Osteocyte (in vitro differentiated cells): ENCODE measurements at regions not wholly inside any gene's neighbourhood (a gene's known extent, or its start where the extent isn't known, plus 50 kb on each side); places are given as distances from the start of the nearest gene placed in this dataset.

ENCODE experiments used
- DNase-seq: peaks from one replicate; pipeline ENCODE4 v3.0.0; 2021; ENCODE audit warnings: mixed read lengths; ENCODE audit not compliant: unreplicated experiment; ENCODE audit errors: extremely low spot score
- H3K27ac Mint-ChIP-seq: one replicate; pipeline ENCODE4 v1.8.0; 2021; ENCODE audit warnings: mild to moderate bottlenecking, mixed read lengths; ENCODE audit not compliant: unreplicated experiment
- H3K27me3 Mint-ChIP-seq: one replicate; pipeline ENCODE4 v1.8.0; 2021; ENCODE audit warnings: mixed read lengths; ENCODE audit not compliant: unreplicated experiment
- H3K36me3 Mint-ChIP-seq: one replicate; pipeline ENCODE4 v1.8.0; 2021; ENCODE audit warnings: mixed read lengths; ENCODE audit not compliant: unreplicated experiment
- H3K4me1 Mint-ChIP-seq: one replicate; pipeline ENCODE4 v1.8.0; 2021; ENCODE audit warnings: mixed read lengths; ENCODE audit not compliant: unreplicated experiment
- H3K4me3 Mint-ChIP-seq: one replicate; pipeline ENCODE4 v1.8.0; 2021; ENCODE audit warnings: mild to moderate bottlenecking, moderate library complexity, mixed read lengths; ENCODE audit not compliant: unreplicated experiment
- H3K9me3 Mint-ChIP-seq: one replicate; pipeline ENCODE4 v1.8.0; 2021; ENCODE audit warnings: mixed read lengths; ENCODE audit not compliant: unreplicated experiment
- TF ChIP-seq, protein P1 (sequence below): fragments of 200-600 bp; sonication (generic); IDR thresholded peaks from 2 replicates; pipeline ENCODE4 v1.5.0; 2021; ENCODE audit warnings: antibody characterized with exemption, mild to moderate bottlenecking, moderate library complexity

DNA sequence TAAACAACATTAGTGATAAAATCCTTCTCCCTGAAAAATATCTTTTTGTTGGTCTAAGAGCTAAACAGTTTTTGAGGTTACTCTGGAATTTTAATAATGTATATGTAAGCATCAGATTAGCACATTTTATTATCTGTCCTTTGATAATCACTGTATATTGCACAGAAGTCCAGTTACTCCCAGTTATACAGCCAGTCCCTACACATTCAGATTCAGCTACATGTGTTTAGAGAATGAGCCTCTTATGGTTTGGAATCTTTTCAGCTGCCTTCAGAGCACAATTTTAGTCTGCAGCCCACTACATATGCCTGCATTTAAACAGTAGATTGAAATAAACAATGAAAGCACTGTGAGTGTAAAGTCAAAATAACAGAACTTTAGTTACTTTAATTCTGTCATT lies 438.2 kb downstream of the ARHGEF28 start:
- Mint-ChIP-seq H3K4me1 (peaks cover 45% of the 10 kb centered on the region), H3K36me3 (no peaks in the 10 kb centered on the region), H3K27ac (peak overlapping the region; percentile 32), H3K9me3 (no peaks in the 10 kb centered on the region), H3K27me3 (no peaks in the 10 kb centered on the region), H3K4me3 (no peak overlapping the region)
- TF ChIP-seq, protein P1, sequence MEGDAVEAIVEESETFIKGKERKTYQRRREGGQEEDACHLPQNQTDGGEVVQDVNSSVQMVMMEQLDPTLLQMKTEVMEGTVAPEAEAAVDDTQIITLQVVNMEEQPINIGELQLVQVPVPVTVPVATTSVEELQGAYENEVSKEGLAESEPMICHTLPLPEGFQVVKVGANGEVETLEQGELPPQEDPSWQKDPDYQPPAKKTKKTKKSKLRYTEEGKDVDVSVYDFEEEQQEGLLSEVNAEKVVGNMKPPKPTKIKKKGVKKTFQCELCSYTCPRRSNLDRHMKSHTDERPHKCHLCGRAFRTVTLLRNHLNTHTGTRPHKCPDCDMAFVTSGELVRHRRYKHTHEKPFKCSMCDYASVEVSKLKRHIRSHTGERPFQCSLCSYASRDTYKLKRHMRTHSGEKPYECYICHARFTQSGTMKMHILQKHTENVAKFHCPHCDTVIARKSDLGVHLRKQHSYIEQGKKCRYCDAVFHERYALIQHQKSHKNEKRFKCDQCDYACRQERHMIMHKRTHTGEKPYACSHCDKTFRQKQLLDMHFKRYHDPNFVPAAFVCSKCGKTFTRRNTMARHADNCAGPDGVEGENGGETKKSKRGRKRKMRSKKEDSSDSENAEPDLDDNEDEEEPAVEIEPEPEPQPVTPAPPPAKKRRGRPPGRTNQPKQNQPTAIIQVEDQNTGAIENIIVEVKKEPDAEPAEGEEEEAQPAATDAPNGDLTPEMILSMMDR, result no peak
- no peak for DNase-seq

DNA sequence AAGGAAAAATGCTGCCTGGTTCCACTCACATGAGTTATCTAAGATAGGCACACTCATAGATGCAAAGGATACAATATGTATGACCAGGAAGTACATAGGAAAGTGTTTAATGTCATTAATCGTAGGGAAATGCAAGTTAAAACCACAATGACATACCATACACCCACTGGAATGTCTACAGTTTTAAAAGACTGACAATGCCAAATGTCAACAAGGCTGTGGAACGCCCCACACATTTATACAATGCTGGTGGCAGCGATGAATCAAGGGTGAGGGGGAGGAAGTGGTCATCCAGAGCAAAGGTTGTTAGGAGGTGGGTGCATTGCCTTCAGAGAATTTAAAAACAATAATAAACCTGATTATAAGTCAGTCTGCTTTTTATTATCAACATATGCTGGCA lies 437.8 kb downstream of the ARHGEF28 start:
- Mint-ChIP-seq H3K27ac (peak overlapping the region; percentile 32), H3K36me3 (no peaks in the 10 kb centered on the region), H3K4me1 (peaks cover 42% of the 10 kb centered on the region), H3K27me3 (no peaks in the 10 kb centered on the region), H3K9me3 (no peaks in the 10 kb centered on the region), H3K4me3 (no peak overlapping the region)
- no peak for DNase-seq
- TF ChIP-seq, protein P1, result no peak

DNA sequence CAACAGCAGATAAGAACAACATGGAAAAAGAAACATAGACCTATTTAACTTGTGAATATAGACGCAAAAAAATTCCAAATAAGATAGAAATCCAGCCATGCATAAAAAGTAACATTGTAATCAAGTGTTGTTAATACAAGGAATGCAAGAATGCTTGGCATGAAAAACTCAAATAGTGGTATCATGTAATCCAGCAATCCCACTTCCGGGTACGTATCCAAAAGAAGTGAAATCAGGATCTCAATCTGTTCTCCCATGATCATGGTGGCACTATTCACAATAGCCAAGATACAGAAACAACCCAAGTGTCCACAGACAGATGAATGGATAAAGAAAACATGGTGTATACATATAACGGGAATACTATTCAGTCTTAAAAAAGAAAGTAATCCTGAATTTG lies 437.4 kb downstream of the ARHGEF28 start:
- Mint-ChIP-seq H3K4me1 (peaks cover 41% of the 10 kb centered on the region), H3K9me3 (no peaks in the 10 kb centered on the region), H3K4me3 (no peak overlapping the region), H3K27me3 (no peaks in the 10 kb centered on the region), H3K36me3 (no peaks in the 10 kb centered on the region), H3K27ac (peak overlapping the region; percentile 32)
- no peak for DNase-seq
- TF ChIP-seq, protein P1, result no peak

DNA sequence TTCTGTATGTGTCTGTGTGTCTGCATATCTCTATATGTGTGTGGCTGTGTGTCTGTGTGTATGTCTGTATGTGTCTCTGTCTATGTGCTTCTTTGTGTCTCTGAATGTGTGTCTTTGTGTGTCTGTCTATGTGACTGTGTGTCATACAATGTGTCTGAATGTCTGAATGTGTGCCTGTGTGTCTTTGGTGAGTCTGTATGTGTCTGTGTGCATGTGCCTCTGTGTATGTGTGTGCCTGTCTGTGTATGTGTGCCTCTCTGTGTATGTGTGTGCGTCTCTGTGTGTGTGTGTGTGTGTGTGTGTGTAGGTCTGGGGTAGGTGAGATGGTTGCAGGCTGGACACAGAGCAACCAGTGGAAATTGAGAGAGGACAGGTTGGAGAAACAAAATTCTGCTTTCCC lies 435.3 kb downstream of the ARHGEF28 start:
- TF ChIP-seq, protein P1, result no peak
- Mint-ChIP-seq H3K4me1 (peaks cover 27% of the 10 kb centered on the region), H3K9me3 (no peaks in the 10 kb centered on the region), H3K27me3 (no peaks in the 10 kb centered on the region), H3K4me3 (no peak overlapping the region), H3K36me3 (no peaks in the 10 kb centered on the region), H3K27ac (no peak overlapping the region)
- DNase-seq, result no peak

DNA sequence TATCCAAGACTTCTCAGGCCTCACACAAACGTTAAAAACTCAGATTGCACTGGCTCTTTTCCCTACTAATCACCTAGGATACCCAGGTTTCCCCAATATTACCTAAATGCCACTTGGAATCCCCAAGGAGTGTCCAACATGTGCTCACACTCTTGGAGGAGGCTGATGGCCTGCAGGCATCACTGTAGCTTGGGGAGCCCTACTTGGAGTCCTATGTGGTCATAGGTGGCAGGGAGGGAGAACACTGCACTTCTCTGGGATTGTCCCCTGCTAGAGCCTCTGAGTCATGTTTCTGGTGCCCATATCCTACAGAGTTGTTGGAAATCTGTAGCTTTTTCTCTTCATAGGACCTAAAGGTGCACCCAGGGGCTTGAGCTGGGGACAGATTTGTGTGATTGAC lies 433.7 kb downstream of the ARHGEF28 start:
- TF ChIP-seq, protein P1, result no peak
- no peaks in the 10 kb centered on the region for H3K36me3 Mint-ChIP-seq
- peaks cover 39% of the 10 kb centered on the region for H3K4me1 Mint-ChIP-seq
- no peaks in the 10 kb centered on the region for H3K9me3 Mint-ChIP-seq
- no peak overlapping the region for H3K27ac Mint-ChIP-seq
- H3K4me3 Mint-ChIP-seq, result no peak overlapping the region
- no peak for DNase-seq
- no peaks in the 10 kb centered on the region for H3K27me3 Mint-ChIP-seq
